WERI-Rb-1 (cell line): ENCODE measurements at regions not wholly inside any gene's neighbourhood (a gene's known extent, or its start where the extent isn't known, plus 50 kb on each side); places are given as distances from the start of the nearest gene placed in this dataset.

Experiments used
- DNase-seq: peaks from one replicate; pipeline ENCODE4 v3.0.0-alpha.2; 2020
- H3K27ac ChIP-seq: fragments of 250-450 bp; sonication (Bioruptor Pico); 2 replicates; pipeline ENCODE4 v1.5.1; 2020; ENCODE audit warnings: mild to moderate bottlenecking, moderate library complexity
- H3K27me3 ChIP-seq: fragments of 250-450 bp; sonication (Bioruptor Pico); 2 replicates; pipeline ENCODE4 v1.5.1; 2021; ENCODE audit warnings: mild to moderate bottlenecking, low read depth, moderate library complexity; ENCODE audit not compliant: insufficient read depth, severe bottlenecking
- H3K36me3 ChIP-seq: fragments of 250-450 bp; sonication (Bioruptor Pico); 2 replicates; pipeline ENCODE4 v1.5.1; 2020; ENCODE audit warnings: mild to moderate bottlenecking, moderate library complexity
- H3K4me3 ChIP-seq: 2 replicates; pipeline ENCODE4 v1.5.1; 2011; ENCODE audit warnings: low read depth, mild to moderate bottlenecking, control low read depth, low read length
- H3K9me3 ChIP-seq: fragments of 250-450 bp; sonication (Bioruptor Pico); 2 replicates; pipeline ENCODE4 v1.5.1; 2021; ENCODE audit warnings: mild to moderate bottlenecking, moderate library complexity; ENCODE audit not compliant: severe bottlenecking
- TF ChIP-seq, protein P1 (sequence below): IDR thresholded peaks from 2 replicates; pipeline ENCODE4 v1.5.1; 2011; ENCODE audit warnings: low read depth, mild to moderate bottlenecking, control low read depth, inconsistent platforms, low read length

DNA sequence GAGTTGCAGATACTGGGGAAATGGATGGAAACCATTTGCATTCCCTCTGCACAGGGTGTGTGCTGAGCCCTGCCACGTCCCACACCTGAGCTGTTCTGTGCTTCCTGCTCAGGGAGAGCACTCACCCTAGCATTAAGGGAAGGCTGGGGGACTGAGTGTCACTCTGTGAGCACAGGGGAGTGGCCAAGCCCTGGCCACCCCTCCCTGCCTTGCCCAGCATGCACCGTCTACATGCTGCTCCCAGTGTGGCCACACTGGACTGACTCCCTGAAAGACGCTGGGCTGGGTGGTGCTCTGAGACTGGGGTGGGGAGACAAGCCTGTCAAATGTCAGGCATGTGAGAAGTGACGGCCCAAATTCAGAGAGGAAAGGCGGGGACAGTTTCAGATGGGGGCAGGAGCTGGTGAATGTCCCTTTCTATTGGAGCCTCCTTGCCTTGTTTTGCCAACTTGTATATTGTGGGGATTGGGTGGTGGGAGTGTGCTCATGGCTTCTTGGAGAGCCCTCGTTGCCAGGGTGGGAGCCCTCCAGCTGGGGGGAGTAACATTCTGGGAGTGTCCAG, 298.4 kb upstream of the HS6ST1 start:
- TF ChIP-seq, protein P1, sequence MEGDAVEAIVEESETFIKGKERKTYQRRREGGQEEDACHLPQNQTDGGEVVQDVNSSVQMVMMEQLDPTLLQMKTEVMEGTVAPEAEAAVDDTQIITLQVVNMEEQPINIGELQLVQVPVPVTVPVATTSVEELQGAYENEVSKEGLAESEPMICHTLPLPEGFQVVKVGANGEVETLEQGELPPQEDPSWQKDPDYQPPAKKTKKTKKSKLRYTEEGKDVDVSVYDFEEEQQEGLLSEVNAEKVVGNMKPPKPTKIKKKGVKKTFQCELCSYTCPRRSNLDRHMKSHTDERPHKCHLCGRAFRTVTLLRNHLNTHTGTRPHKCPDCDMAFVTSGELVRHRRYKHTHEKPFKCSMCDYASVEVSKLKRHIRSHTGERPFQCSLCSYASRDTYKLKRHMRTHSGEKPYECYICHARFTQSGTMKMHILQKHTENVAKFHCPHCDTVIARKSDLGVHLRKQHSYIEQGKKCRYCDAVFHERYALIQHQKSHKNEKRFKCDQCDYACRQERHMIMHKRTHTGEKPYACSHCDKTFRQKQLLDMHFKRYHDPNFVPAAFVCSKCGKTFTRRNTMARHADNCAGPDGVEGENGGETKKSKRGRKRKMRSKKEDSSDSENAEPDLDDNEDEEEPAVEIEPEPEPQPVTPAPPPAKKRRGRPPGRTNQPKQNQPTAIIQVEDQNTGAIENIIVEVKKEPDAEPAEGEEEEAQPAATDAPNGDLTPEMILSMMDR, result no peak
- Histone ChIP-seq H3K36me3 (no peaks in the 10 kb centered on the region), H3K27ac (no peak overlapping the region)

GRCh38 chr2:128617661-128618060, 299.0 kb upstream of the HS6ST1 start:
- no peak for DNase-seq
- TF ChIP-seq, protein P1, result no peak

More for the DNA sequence above, 298.4 kb upstream of the HS6ST1 start:
- H3K27me3 ChIP-seq, result no peaks in the 10 kb centered on the region
- H3K9me3 ChIP-seq, result peaks cover 3% of the 10 kb centered on the region
- no peak overlapping the region for H3K4me3 ChIP-seq
- DNase-seq, result no peak

DNA sequence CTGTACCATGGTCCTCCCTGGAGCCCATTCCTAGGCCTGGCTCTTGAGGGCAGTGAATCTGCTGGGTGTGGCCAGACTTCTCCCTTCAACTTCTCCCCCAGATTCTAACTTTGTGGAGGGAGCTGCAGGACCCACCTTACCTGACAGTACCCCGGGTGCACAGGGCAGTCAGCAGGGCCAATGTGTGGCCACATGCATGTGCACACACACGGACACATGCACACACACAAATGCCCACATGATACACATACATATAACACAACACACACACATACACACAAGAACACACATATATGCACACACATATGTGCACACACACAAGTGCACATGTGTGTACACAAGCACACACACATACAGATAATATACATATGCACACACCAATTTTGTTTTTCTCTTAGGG, 300.0 kb upstream of the HS6ST1 start:
- H3K9me3 ChIP-seq, result peaks cover 3% of the 10 kb centered on the region
- no peak for DNase-seq
- H3K36me3 ChIP-seq, result no peaks in the 10 kb centered on the region
- TF ChIP-seq, protein P1, result no peak
- no peaks in the 10 kb centered on the region for H3K27me3 ChIP-seq
- H3K27ac ChIP-seq, result no peak overlapping the region
- no peak overlapping the region for H3K4me3 ChIP-seq

More at GRCh38 chr2:128617661-128618060, 299.0 kb upstream of the HS6ST1 start:
- H3K27ac ChIP-seq, result no peak overlapping the region
- H3K36me3 ChIP-seq, result no peaks in the 10 kb centered on the region
- H3K9me3 ChIP-seq, result peaks cover 3% of the 10 kb centered on the region
- no peak overlapping the region for H3K4me3 ChIP-seq
- no peaks in the 10 kb centered on the region for H3K27me3 ChIP-seq

- Histone ChIP-seq H3K27ac (no peak overlapping the region), H3K36me3 (no peaks in the 10 kb centered on the region), H3K4me3 (no peak overlapping the region), H3K9me3 (peaks cover 2% of the 10 kb centered on the region), H3K27me3 (no peaks in the 10 kb centered on the region)
- no peak for DNase-seq
- TF ChIP-seq, protein P1, result no peak
These were observed 301.0 kb upstream of the HS6ST1 start for GRCh38 chr2:128619471-128620325.

DNA sequence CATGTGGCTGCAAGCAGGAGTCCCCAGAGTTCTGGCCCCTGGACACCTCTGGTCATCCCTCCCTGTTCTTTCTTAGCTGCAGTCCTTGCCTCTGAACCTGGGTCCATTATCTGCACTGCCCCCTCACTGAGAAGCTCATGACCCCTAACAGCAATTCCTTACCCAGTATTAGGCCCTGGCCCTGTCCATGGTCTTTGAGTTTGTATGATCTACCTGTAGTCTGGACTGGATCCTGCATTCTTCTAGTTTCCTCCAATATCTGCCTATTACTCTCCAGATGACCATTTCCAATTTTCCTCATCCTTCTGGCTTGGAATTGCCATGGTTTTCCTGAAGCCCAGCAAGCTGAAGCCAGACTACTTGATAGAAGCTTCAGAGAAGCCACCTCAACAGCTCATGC, 302.4 kb upstream of the HS6ST1 start:
- H3K27ac ChIP-seq, result no peak overlapping the region
- H3K36me3 ChIP-seq, result no peaks in the 10 kb centered on the region
- H3K27me3 ChIP-seq, result no peaks in the 10 kb centered on the region
- no peaks in the 10 kb centered on the region for H3K9me3 ChIP-seq
- TF ChIP-seq, protein P1, result no peak
- DNase-seq, result no peak
- no peak overlapping the region for H3K4me3 ChIP-seq
